Adrenal gland (tissue), 5 donors: ENCODE measurements at regions not wholly inside any gene's neighbourhood (a gene's known extent, or its start where the extent isn't known, plus 50 kb on each side); places are given as distances from the start of the nearest gene placed in this dataset.

ENCODE experiments used
- POLR2A ChIP-seq, 2 donors: fragments of 450-650 bp; IDR thresholded peaks; one replicate each; pipeline ENCODE4 v1.6.1; 2017; ENCODE audit warnings: antibody characterized with exemption in 2 of 2, mild to moderate bottlenecking in 2 of 2, moderate library complexity in 1 of 2
- TF ChIP-seq, protein P1 (sequence below), 6 experiments: fragments of 450-650 bp in 4 of 6; fragments of 200-600 bp in 2 of 6; sonication (generic) in 1 of 6; IDR thresholded peaks; 1 replicate in 5 of 6; 2 replicates in 1 of 6; pipeline versions ENCODE4 v1.5.1 to v1.8.0; 2016 to 2021; ENCODE audit warnings: antibody characterized with exemption in 6 of 6, mild to moderate bottlenecking in 2 of 6, moderate library complexity in 1 of 6
- donor health status: DM: no; HTN: no; CAD: no.

- TF ChIP-seq, protein P1, sequence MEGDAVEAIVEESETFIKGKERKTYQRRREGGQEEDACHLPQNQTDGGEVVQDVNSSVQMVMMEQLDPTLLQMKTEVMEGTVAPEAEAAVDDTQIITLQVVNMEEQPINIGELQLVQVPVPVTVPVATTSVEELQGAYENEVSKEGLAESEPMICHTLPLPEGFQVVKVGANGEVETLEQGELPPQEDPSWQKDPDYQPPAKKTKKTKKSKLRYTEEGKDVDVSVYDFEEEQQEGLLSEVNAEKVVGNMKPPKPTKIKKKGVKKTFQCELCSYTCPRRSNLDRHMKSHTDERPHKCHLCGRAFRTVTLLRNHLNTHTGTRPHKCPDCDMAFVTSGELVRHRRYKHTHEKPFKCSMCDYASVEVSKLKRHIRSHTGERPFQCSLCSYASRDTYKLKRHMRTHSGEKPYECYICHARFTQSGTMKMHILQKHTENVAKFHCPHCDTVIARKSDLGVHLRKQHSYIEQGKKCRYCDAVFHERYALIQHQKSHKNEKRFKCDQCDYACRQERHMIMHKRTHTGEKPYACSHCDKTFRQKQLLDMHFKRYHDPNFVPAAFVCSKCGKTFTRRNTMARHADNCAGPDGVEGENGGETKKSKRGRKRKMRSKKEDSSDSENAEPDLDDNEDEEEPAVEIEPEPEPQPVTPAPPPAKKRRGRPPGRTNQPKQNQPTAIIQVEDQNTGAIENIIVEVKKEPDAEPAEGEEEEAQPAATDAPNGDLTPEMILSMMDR (IDR thresholded peaks at IDR 0.05), result no peak
- TF ChIP-seq POLR2A (IDR thresholded peaks at IDR 0.05), result no peak
Observed at GRCh38 chr5:13322769-13323168, 621.7 kb downstream of the DNAH5 start.
